OCI-LY7 (cell line): ENCODE measurements at regions not wholly inside any gene's neighbourhood (a gene's known extent, or its start where the extent isn't known, plus 50 kb on each side); places are given as distances from the start of the nearest gene placed in this dataset.

Source experiments
- EZH2phosphoT487 ChIP-seq: fragments of 200-600 bp; sonication (generic); IDR thresholded peaks from 2 replicates; pipeline ENCODE4 v1.6.1; 2018; ENCODE audit warnings: low read depth, borderline replicate concordance, mild to moderate bottlenecking, mixed run types, antibody characterized with exemption, low read length, moderate library complexity, mixed read lengths
- TF ChIP-seq, protein P1 (sequence below): fragments of 200-600 bp; sonication (generic); conservative IDR thresholded peaks from 2 replicates; pipeline ENCODE4 v1.5.1; 2014; ENCODE audit warnings: mild to moderate bottlenecking, antibody characterized with exemption, low read length, moderate library complexity, mixed read lengths

DNA sequence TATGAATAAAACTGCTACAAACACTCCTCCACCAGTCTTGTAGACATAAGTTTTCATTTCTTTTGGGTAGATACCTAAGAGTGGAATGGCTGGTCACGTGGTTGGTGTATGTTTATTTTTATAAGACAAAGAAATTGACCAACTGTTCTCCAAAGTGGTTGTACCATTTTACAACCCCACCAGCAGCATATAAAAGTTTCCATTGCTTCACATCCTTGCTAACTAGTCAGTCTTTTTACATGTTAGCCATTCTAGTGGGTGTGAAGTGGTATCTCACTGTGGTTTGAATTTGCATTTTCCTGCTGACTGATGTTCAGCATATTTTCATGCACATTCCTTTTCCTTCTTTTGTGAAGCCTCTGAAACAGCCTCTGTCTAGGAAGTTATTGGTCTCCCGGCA lies 76.2 kb upstream of the ADGRG2 start:
- TF ChIP-seq, protein P1, sequence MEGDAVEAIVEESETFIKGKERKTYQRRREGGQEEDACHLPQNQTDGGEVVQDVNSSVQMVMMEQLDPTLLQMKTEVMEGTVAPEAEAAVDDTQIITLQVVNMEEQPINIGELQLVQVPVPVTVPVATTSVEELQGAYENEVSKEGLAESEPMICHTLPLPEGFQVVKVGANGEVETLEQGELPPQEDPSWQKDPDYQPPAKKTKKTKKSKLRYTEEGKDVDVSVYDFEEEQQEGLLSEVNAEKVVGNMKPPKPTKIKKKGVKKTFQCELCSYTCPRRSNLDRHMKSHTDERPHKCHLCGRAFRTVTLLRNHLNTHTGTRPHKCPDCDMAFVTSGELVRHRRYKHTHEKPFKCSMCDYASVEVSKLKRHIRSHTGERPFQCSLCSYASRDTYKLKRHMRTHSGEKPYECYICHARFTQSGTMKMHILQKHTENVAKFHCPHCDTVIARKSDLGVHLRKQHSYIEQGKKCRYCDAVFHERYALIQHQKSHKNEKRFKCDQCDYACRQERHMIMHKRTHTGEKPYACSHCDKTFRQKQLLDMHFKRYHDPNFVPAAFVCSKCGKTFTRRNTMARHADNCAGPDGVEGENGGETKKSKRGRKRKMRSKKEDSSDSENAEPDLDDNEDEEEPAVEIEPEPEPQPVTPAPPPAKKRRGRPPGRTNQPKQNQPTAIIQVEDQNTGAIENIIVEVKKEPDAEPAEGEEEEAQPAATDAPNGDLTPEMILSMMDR = no peak
- no peak for TF ChIP-seq EZH2phosphoT487
